SK-N-SH (cell line): ENCODE measurements at regions not wholly inside any gene's neighbourhood (a gene's known extent, or its start where the extent isn't known, plus 50 kb on each side); places are given as distances from the start of the nearest gene placed in this dataset.

ENCODE experiments used
- CTCF ChIP-seq: fragments of 200-600 bp; sonication (generic); IDR thresholded peaks from 2 replicates; pipeline ENCODE4 v1.6.1; 2017; ENCODE audit warnings: antibody characterized with exemption, mild to moderate bottlenecking, moderate library complexity
- POLR2AphosphoS5 ChIP-seq: IDR thresholded peaks from 2 replicates; pipeline ENCODE4 v1.6.1; 2012; ENCODE audit warnings: low read depth, low read length
- RAD21 ChIP-seq: IDR thresholded peaks from 2 replicates; pipeline ENCODE4 v1.6.1; 2012; ENCODE audit warnings: mild to moderate bottlenecking, low read length
- TF ChIP-seq, protein P1 (sequence below): IDR thresholded peaks from 2 replicates; pipeline ENCODE4 v1.4.0; 2012; ENCODE audit warnings: low read depth
- TF ChIP-seq, protein P2 (sequence below): IDR thresholded peaks from 2 replicates; pipeline ENCODE4 v1.6.1; 2012; ENCODE audit warnings: mild to moderate bottlenecking, low read depth, low read length, moderate library complexity

DNA sequence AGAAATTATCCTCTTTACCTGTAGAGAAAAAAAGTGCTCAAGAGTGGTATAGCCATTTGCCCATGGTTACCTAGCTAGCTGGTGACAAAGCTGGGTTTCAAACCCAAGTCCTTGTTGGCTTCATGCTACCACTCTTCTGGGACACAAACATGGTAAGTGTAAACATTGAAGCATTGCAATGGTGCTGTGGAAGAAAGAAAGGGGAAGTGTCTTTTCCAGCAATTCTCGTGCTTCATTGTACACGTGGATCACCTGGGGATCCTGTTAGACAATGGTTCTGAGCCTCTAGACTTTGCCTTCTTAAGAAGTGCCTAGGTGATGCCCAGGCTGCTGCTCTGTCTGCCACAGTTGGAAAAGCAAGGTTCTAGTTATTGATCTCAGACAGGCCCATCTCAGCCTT lies 134.8 kb upstream of the CTNNB1 start:
- TF ChIP-seq CTCF = no peak
- TF ChIP-seq RAD21 = no peak
- TF ChIP-seq, protein P1, sequence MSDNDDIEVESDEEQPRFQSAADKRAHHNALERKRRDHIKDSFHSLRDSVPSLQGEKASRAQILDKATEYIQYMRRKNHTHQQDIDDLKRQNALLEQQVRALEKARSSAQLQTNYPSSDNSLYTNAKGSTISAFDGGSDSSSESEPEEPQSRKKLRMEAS = no peak
- TF ChIP-seq POLR2AphosphoS5 = no peak
- TF ChIP-seq, protein P2, sequence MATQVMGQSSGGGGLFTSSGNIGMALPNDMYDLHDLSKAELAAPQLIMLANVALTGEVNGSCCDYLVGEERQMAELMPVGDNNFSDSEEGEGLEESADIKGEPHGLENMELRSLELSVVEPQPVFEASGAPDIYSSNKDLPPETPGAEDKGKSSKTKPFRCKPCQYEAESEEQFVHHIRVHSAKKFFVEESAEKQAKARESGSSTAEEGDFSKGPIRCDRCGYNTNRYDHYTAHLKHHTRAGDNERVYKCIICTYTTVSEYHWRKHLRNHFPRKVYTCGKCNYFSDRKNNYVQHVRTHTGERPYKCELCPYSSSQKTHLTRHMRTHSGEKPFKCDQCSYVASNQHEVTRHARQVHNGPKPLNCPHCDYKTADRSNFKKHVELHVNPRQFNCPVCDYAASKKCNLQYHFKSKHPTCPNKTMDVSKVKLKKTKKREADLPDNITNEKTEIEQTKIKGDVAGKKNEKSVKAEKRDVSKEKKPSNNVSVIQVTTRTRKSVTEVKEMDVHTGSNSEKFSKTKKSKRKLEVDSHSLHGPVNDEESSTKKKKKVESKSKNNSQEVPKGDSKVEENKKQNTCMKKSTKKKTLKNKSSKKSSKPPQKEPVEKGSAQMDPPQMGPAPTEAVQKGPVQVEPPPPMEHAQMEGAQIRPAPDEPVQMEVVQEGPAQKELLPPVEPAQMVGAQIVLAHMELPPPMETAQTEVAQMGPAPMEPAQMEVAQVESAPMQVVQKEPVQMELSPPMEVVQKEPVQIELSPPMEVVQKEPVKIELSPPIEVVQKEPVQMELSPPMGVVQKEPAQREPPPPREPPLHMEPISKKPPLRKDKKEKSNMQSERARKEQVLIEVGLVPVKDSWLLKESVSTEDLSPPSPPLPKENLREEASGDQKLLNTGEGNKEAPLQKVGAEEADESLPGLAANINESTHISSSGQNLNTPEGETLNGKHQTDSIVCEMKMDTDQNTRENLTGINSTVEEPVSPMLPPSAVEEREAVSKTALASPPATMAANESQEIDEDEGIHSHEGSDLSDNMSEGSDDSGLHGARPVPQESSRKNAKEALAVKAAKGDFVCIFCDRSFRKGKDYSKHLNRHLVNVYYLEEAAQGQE = no peak
